Astrocyte (in vitro differentiated cells and primary cell): ENCODE measurements at regions not wholly inside any gene's neighbourhood (a gene's known extent, or its start where the extent isn't known, plus 50 kb on each side); places are given as distances from the start of the nearest gene placed in this dataset.

Experiments
- DNase-seq: peaks from one replicate; pipeline ENCODE4 v3.0.0-alpha.2; 2010; ENCODE audit warnings: low read depth
- FAIRE-seq: peaks from 2 replicates; lab custom pipeline; 2011; peaks lifted over from hg19 to GRCh38; lab: Jason Lieb, UNC
- H2AFZ ChIP-seq: 2 replicates; pipeline ENCODE4 v1.6.0; 2012; ENCODE audit warnings: low read depth, low read length, inconsistent platforms
- H3K27ac ChIP-seq: 2 replicates; pipeline ENCODE4 v1.5.1; 2011; ENCODE audit warnings: low read depth, low read length, inconsistent platforms
- H3K27me3 ChIP-seq: 2 replicates; pipeline ENCODE4 v1.6.0; 2011; ENCODE audit warnings: low read length, inconsistent platforms; ENCODE audit not compliant: insufficient read depth
- H3K36me3 ChIP-seq: 2 replicates; pipeline ENCODE4 v1.5.1; 2011; ENCODE audit warnings: low read length, inconsistent platforms; ENCODE audit not compliant: insufficient read depth
- H3K4me1 ChIP-seq: 2 replicates; pipeline ENCODE4 v1.5.1; 2011; ENCODE audit warnings: low read length, inconsistent platforms; ENCODE audit not compliant: insufficient read depth
- H3K4me2 ChIP-seq: 2 replicates; pipeline ENCODE4 v1.6.0; 2012; ENCODE audit warnings: low read length, inconsistent platforms
- H3K4me3 ChIP-seq: 2 replicates; pipeline ENCODE4 v1.5.1; 2011; ENCODE audit warnings: low read depth, mild to moderate bottlenecking, low read length, inconsistent platforms; ENCODE audit not compliant: insufficient read depth
- H3K79me2 ChIP-seq: 2 replicates; pipeline ENCODE4 v1.6.0; 2012; ENCODE audit warnings: mild to moderate bottlenecking, low read length, inconsistent platforms; ENCODE audit not compliant: insufficient read depth
- H3K9ac ChIP-seq: 2 replicates; pipeline ENCODE4 v1.6.0; 2012; ENCODE audit warnings: mild to moderate bottlenecking, low read length, inconsistent platforms
- H3K9me3 ChIP-seq: 2 replicates; pipeline ENCODE4 v1.5.1; 2012; ENCODE audit warnings: low read depth, mild to moderate bottlenecking, low read length, inconsistent platforms; ENCODE audit not compliant: insufficient read depth
- H4K20me1 ChIP-seq: 2 replicates; pipeline ENCODE4 v1.6.0; 2012; ENCODE audit warnings: low read length, inconsistent platforms; ENCODE audit not compliant: insufficient read depth
- H3K27ac Mint-ChIP-seq: one replicate; pipeline ENCODE4 v1.8.0; 2021; ENCODE audit warnings: mild to moderate bottlenecking, mixed read lengths; ENCODE audit not compliant: unreplicated experiment
- H3K27me3 Mint-ChIP-seq: one replicate; pipeline ENCODE4 v1.8.0; 2021; ENCODE audit warnings: low read depth, mixed read lengths; ENCODE audit not compliant: unreplicated experiment
- H3K36me3 Mint-ChIP-seq: one replicate; pipeline ENCODE4 v1.8.0; 2021; ENCODE audit warnings: low read depth, mixed read lengths; ENCODE audit not compliant: unreplicated experiment
- H3K4me1 Mint-ChIP-seq: one replicate; pipeline ENCODE4 v1.8.0; 2021; ENCODE audit warnings: low read depth, mixed read lengths; ENCODE audit not compliant: unreplicated experiment
- H3K4me3 Mint-ChIP-seq: one replicate; pipeline ENCODE4 v1.8.0; 2021; ENCODE audit warnings: mild to moderate bottlenecking, moderate library complexity, mixed read lengths; ENCODE audit not compliant: unreplicated experiment
- H3K9me3 Mint-ChIP-seq: one replicate; pipeline ENCODE4 v1.8.0; 2021; ENCODE audit warnings: mild to moderate bottlenecking, mixed read lengths; ENCODE audit not compliant: unreplicated experiment
- EZH2 ChIP-seq: IDR thresholded peaks from 2 replicates; pipeline ENCODE4 v1.6.1; 2012; ENCODE audit warnings: mild to moderate bottlenecking, low read length, inconsistent platforms; ENCODE audit not compliant: insufficient read depth
- TF ChIP-seq, protein P1 (sequence below): IDR thresholded peaks from 2 replicates; pipeline ENCODE4 v1.5.1; 2011; ENCODE audit warnings: low read depth, mild to moderate bottlenecking, inconsistent platforms, low read length, moderate library complexity; ENCODE audit not compliant: insufficient read depth

DNA sequence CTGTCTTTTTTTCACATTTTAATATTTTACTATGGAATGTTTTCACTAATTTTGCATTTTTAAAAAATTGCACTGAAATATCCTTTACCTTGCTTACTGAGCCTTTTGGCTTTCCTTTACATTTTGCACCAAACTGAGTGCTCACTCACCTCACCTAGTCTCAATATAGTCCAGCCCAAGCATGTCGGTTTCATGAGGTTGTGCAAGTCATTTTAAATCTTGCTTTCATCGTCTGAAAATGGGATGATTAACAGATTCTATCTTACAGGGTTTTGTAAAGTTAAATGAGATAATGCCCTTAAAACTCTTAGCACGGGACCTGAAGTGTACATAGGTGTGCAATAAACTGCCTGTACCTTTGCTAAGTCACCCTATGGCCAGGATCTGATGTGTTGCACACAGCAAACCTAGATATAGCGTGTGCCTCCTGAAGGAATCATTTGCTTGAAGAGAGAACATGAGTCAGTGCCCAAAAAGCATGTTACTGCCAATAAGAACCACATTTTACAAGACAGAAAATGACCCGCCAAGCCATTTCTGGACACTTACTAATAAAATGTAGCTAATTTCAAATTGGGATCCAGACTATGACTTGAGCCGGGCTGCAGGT is 199.8 kb downstream of the JCAD start:
- Histone ChIP-seq H3K4me2 (peak overlapping the region; percentile 26), H3K4me3 (no peak overlapping the region), H3K36me3 (no peaks in the 10 kb centered on the region), H3K9me3 (no peaks in the 10 kb centered on the region), H3K27ac (peak overlapping the region; percentile 44), H3K27me3 (no peaks in the 10 kb centered on the region), H3K79me2 (no peaks in the 10 kb centered on the region), H3K9ac (no peak overlapping the region), H4K20me1 (no peaks in the 10 kb centered on the region), H2AFZ (no peak overlapping the region), H3K4me1 (peaks cover 41% of the 10 kb centered on the region)
- Mint-ChIP-seq H3K27ac (no peak overlapping the region), H3K4me1 (peaks cover 28% of the 10 kb centered on the region), H3K9me3 (no peaks in the 10 kb centered on the region), H3K36me3 (no peaks in the 10 kb centered on the region), H3K4me3 (no peak overlapping the region), H3K27me3 (no peaks in the 10 kb centered on the region)
- no peak for TF ChIP-seq EZH2
- TF ChIP-seq, protein P1, sequence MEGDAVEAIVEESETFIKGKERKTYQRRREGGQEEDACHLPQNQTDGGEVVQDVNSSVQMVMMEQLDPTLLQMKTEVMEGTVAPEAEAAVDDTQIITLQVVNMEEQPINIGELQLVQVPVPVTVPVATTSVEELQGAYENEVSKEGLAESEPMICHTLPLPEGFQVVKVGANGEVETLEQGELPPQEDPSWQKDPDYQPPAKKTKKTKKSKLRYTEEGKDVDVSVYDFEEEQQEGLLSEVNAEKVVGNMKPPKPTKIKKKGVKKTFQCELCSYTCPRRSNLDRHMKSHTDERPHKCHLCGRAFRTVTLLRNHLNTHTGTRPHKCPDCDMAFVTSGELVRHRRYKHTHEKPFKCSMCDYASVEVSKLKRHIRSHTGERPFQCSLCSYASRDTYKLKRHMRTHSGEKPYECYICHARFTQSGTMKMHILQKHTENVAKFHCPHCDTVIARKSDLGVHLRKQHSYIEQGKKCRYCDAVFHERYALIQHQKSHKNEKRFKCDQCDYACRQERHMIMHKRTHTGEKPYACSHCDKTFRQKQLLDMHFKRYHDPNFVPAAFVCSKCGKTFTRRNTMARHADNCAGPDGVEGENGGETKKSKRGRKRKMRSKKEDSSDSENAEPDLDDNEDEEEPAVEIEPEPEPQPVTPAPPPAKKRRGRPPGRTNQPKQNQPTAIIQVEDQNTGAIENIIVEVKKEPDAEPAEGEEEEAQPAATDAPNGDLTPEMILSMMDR, result no peak
- FAIRE-seq (no peak), DNase-seq (peak; percentile 83)

DNA sequence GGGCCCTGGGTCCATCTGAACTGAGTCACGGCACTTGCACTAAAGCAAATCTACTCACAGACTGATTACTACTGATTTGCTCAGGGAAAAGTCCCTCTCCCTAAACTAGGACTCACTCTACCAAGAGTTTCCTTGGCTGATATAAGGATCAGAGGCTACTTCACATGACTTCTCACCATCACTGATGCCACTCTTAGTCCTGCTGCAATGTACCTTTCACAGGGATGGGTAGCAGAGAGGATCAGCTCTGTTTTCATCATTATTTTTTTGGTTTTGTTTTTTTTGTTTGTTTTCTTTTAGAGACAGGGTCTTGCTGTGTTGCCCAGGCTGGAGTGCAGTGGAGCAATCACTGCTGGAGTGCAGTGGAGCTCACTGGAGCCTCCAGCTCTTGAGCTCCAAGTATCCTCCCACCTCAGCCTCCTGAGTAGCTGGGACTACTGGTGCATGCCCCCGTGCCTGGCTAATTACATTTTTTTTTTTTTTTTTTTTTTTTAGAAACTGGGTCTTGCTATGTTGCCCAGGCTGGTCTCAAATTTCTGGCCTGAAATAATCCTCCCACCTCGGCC is 200.6 kb downstream of the JCAD start:
- DNase-seq (no peak), FAIRE-seq (no peak)
- no peaks in the 10 kb centered on the region for H3K36me3 Mint-ChIP-seq
- Histone ChIP-seq H2AFZ (no peak overlapping the region), H3K9me3 (no peaks in the 10 kb centered on the region), H3K4me2 (peak overlapping the region; percentile 35), H3K36me3 (no peaks in the 10 kb centered on the region), H3K4me3 (no peak overlapping the region), H3K27me3 (no peaks in the 10 kb centered on the region), H4K20me1 (no peaks in the 10 kb centered on the region), H3K79me2 (no peaks in the 10 kb centered on the region), H3K9ac (no peak overlapping the region), H3K4me1 (peaks cover 41% of the 10 kb centered on the region), H3K27ac (peak overlapping the region; percentile 0)
- no peaks in the 10 kb centered on the region for H3K9me3 Mint-ChIP-seq
- peaks cover 28% of the 10 kb centered on the region for H3K4me1 Mint-ChIP-seq
- TF ChIP-seq EZH2, result no peak
- TF ChIP-seq, protein P1, result no peak
- H3K4me3 Mint-ChIP-seq, result no peak overlapping the region
- H3K27ac Mint-ChIP-seq, result peak overlapping the region; percentile 55
- no peaks in the 10 kb centered on the region for H3K27me3 Mint-ChIP-seq
